Gastrocnemius medialis (tissue), 4 donors: ENCODE measurements at regions not wholly inside any gene's neighbourhood (a gene's known extent, or its start where the extent isn't known, plus 50 kb on each side); places are given as distances from the start of the nearest gene placed in this dataset.

Experiments
- POLR2A ChIP-seq, 2 donors: fragments of 450-650 bp; IDR thresholded peaks; one replicate each; pipeline ENCODE4 v1.6.1; 2017; ENCODE audit warnings: antibody characterized with exemption in 2 of 2, mild to moderate bottlenecking in 2 of 2, moderate library complexity in 2 of 2
- TF ChIP-seq, protein P1 (sequence below), 5 experiments: fragments of 450-650 bp in 3 of 5; fragments of 200-600 bp in 2 of 5; sonication (generic) in 2 of 5; IDR thresholded peaks in 4 of 5; conservative IDR thresholded peaks in 1 of 5; 1 replicate in 4 of 5; 2 replicates in 1 of 5; pipeline ENCODE4 v1.5.1; 2016 to 2019; ENCODE audit warnings: antibody characterized with exemption in 5 of 5, mild to moderate bottlenecking in 3 of 5, moderate library complexity in 3 of 5

DNA sequence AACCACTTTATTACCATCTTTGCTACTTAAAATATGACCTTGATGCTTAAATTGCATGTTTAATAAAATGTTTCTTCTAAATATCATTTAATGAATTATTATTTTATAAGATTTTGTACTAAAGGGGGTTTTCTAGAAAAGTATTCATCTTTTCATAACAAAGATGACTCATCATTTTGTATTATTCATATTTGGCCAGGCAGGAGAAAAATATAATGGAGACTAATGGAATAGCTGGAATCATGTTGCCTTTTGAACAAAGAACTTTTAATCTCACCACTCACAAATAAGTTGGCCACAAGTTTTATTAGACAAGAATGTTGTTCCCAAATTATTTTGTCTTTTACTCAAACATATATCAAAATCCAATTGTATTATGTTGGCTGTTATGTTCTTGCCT is 882.4 kb downstream of the DSC3 start:
- TF ChIP-seq, protein P1, sequence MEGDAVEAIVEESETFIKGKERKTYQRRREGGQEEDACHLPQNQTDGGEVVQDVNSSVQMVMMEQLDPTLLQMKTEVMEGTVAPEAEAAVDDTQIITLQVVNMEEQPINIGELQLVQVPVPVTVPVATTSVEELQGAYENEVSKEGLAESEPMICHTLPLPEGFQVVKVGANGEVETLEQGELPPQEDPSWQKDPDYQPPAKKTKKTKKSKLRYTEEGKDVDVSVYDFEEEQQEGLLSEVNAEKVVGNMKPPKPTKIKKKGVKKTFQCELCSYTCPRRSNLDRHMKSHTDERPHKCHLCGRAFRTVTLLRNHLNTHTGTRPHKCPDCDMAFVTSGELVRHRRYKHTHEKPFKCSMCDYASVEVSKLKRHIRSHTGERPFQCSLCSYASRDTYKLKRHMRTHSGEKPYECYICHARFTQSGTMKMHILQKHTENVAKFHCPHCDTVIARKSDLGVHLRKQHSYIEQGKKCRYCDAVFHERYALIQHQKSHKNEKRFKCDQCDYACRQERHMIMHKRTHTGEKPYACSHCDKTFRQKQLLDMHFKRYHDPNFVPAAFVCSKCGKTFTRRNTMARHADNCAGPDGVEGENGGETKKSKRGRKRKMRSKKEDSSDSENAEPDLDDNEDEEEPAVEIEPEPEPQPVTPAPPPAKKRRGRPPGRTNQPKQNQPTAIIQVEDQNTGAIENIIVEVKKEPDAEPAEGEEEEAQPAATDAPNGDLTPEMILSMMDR (IDR thresholded peaks at IDR 0.05 in 4 of 5, conservative IDR thresholded peaks at IDR 0.05 in 1 of 5) = no peak
- no peak for TF ChIP-seq POLR2A (IDR thresholded peaks at IDR 0.05)
